GM21381 (cell line): ENCODE measurements at regions not wholly inside any gene's neighbourhood (a gene's known extent, or its start where the extent isn't known, plus 50 kb on each side); places are given as distances from the start of the nearest gene placed in this dataset.

ENCODE experiments used
- ATAC-seq: cut with Tn5 transposase; IDR thresholded peaks from one replicate; pipeline ENCODE4 v1.9.1; 2021; ENCODE audit warnings: mild to moderate bottlenecking, moderate library complexity; ENCODE audit not compliant: unreplicated experiment

GRCh38 chr3:70120357-70120966 is 120.9 kb downstream of the SAMMSON start:
- peak; percentile 98 for ATAC-seq

- no peak for ATAC-seq
Measured at GRCh38 chr3:70127192-70127591, 127.7 kb downstream of the SAMMSON start.

GRCh38 chr3:70137366-70137765 is 137.8 kb downstream of the SAMMSON start:
- ATAC-seq, result no peak

- no peak for ATAC-seq
Measured at GRCh38 chr3:70138606-70139005, 139.1 kb downstream of the SAMMSON start.
